Liver (tissue), 8 donors: ENCODE measurements at regions not wholly inside any gene's neighbourhood (a gene's known extent, or its start where the extent isn't known, plus 50 kb on each side); places are given as distances from the start of the nearest gene placed in this dataset.

Experiments
- DNase-seq: peaks from one replicate; pipeline ENCODE4 v3.0.0-alpha.2; 2017; ENCODE audit warnings: low spot score
- H3K27ac ChIP-seq, 2 donors: one replicate each; pipeline ENCODE4 v1.7.0; 2013; ENCODE audit warnings: inconsistent platforms in 2 of 2, low read length in 2 of 2, control low read depth in 1 of 2, low read depth in 1 of 2, mild to moderate bottlenecking in 1 of 2
- H3K27me3 ChIP-seq, 4 donors: one replicate each; pipeline versions ENCODE4 v1.6.1 to v1.7.0; 2013; ENCODE audit warnings: low read length in 3 of 4, inconsistent platforms in 1 of 4, mild to moderate bottlenecking in 1 of 4, moderate library complexity in 1 of 4; ENCODE audit not compliant: control insufficient read depth in 4 of 4, insufficient read depth in 4 of 4
- H3K36me3 ChIP-seq, 4 donors: one replicate each; pipeline versions ENCODE4 v1.6.1 to v1.7.0; 2013; ENCODE audit warnings: low read length in 3 of 4, mild to moderate bottlenecking in 3 of 4, low read depth in 1 of 4, moderate library complexity in 1 of 4; ENCODE audit not compliant: control insufficient read depth in 4 of 4, insufficient read depth in 3 of 4
- H3K4me1 ChIP-seq, 4 donors: one replicate each; pipeline versions ENCODE4 v1.6.1 to v1.7.0; 2013; ENCODE audit warnings: low read length in 3 of 4, mild to moderate bottlenecking in 3 of 4, moderate library complexity in 1 of 4; ENCODE audit not compliant: control insufficient read depth in 4 of 4, insufficient read depth in 4 of 4
- H3K4me3 ChIP-seq, 3 donors: one replicate each; pipeline versions ENCODE4 v1.6.1 to v1.7.0; 2013; ENCODE audit warnings: low read length in 3 of 3, control low read depth in 1 of 3, low read depth in 1 of 3, mild to moderate bottlenecking in 1 of 3
- H3K9ac ChIP-seq, 2 donors: one replicate each; pipeline ENCODE4 v1.7.0; 2013; ENCODE audit warnings: low read length in 2 of 2, mild to moderate bottlenecking in 2 of 2, moderate library complexity in 2 of 2, control low read depth in 1 of 2, low read depth in 1 of 2
- H3K9me3 ChIP-seq, 4 donors: one replicate each; pipeline versions ENCODE4 v1.6.1 to v1.7.0; 2013; ENCODE audit warnings: low read length in 3 of 4; ENCODE audit not compliant: control insufficient read depth in 4 of 4
- ATF3 ChIP-seq: IDR thresholded peaks from 2 replicates; pipeline ENCODE4 v1.6.1; 2016; ENCODE audit warnings: antibody characterized with exemption
- CTCF ChIP-seq: fragments of 150-350 bp; IDR thresholded peaks from 2 replicates; pipeline ENCODE4 v1.5.1; 2017; ENCODE audit warnings: improper control_type of control experiment, low read depth, low read length; ENCODE audit not compliant: missing input control
- EGR1 ChIP-seq, 2 donors: IDR thresholded peaks; 2 replicates each; pipeline ENCODE4 v1.6.1; 2016 to 2018; ENCODE audit warnings: antibody characterized with exemption in 2 of 2, low read depth in 2 of 2
- FOXA1 ChIP-seq: IDR thresholded peaks from 2 replicates; pipeline ENCODE4 v1.6.1; 2016; ENCODE audit warnings: antibody characterized with exemption
- FOXA2 ChIP-seq: IDR thresholded peaks from 2 replicates; pipeline ENCODE4 v1.6.1; 2016; ENCODE audit warnings: antibody characterized with exemption
- GABPA ChIP-seq, 2 donors: IDR thresholded peaks in 1 of 2; conservative IDR thresholded peaks in 1 of 2; 2 replicates each; pipeline ENCODE4 v1.6.1; 2016; ENCODE audit warnings: antibody characterized with exemption in 2 of 2, mild to moderate bottlenecking in 1 of 2, moderate library complexity in 1 of 2
- HNF4A ChIP-seq, 2 donors: conservative IDR thresholded peaks; 2 replicates each; pipeline ENCODE4 v1.6.1; 2016; ENCODE audit warnings: antibody characterized with exemption in 2 of 2, mild to moderate bottlenecking in 2 of 2
- HNF4G ChIP-seq: IDR thresholded peaks from 2 replicates; pipeline ENCODE4 v1.6.1; 2016; ENCODE audit warnings: antibody characterized with exemption
- JUND ChIP-seq, 2 donors: IDR thresholded peaks; 2 replicates each; pipeline ENCODE4 v1.6.1; 2016; ENCODE audit warnings: antibody characterized with exemption in 2 of 2
- MAX ChIP-seq: IDR thresholded peaks from 2 replicates; pipeline ENCODE4 v1.6.1; 2016; ENCODE audit warnings: antibody characterized with exemption
- NR2F2 ChIP-seq: IDR thresholded peaks from 2 replicates; pipeline ENCODE4 v1.6.1; 2016; ENCODE audit warnings: antibody characterized with exemption
- RAD21 ChIP-seq, 2 donors: IDR thresholded peaks; 2 replicates each; pipeline ENCODE4 v1.6.1; 2016; ENCODE audit warnings: antibody characterized with exemption in 2 of 2, mild to moderate bottlenecking in 2 of 2
- RXRA ChIP-seq, 2 donors: IDR thresholded peaks; 2 replicates each; pipeline ENCODE4 v1.6.1; 2017 to 2018; ENCODE audit warnings: antibody characterized with exemption in 2 of 2, mild to moderate bottlenecking in 1 of 2
- SP1 ChIP-seq: IDR thresholded peaks from 2 replicates; pipeline ENCODE4 v1.6.1; 2018; ENCODE audit warnings: antibody characterized with exemption, mild to moderate bottlenecking
- TAF1 ChIP-seq: conservative IDR thresholded peaks from 2 replicates; pipeline ENCODE4 v1.6.1; 2016; ENCODE audit warnings: antibody characterized with exemption, mild to moderate bottlenecking
- YY1 ChIP-seq: IDR thresholded peaks from 2 replicates; pipeline ENCODE4 v1.6.1; 2016; ENCODE audit warnings: antibody characterized with exemption, mild to moderate bottlenecking
- ZBTB33 ChIP-seq: IDR thresholded peaks from 2 replicates; pipeline ENCODE4 v1.6.1; 2016; ENCODE audit warnings: antibody characterized with exemption
- WGBS: extraction: QIAGEN DNeasy Blood & Tissue Kit; methylation state at CpG from one replicate; pipeline ENCODE4 v1.1.7; 2013; 5-methylcytosine and 5-hydroxymethylcytosine counted together
- TF ChIP-seq, protein P1 (sequence below): IDR thresholded peaks from 2 replicates; pipeline ENCODE4 v1.6.1; 2016; ENCODE audit warnings: antibody characterized with exemption, mild to moderate bottlenecking
- donor health status: healthy.
- donor health status: healthy.
- donor health status: healthy.
- donor health status: healthy.
- donor health status: healthy.

GRCh38 chr20:55882286-55882685 is 123.0 kb downstream of the CBLN4 start:
- peak overlapping the region; percentile 64 to 68 for H3K27ac ChIP-seq
- H3K4me3 ChIP-seq = no peak overlapping the region
- H3K9ac ChIP-seq = no peak overlapping the region
- 59% methylated on average over 1 of the region's 1 CpG for WGBS
- no peak for DNase-seq
- peaks cover 8 to 34% (median 26%) of the 10 kb centered on the region in 4 donors for H3K4me1 ChIP-seq
- no peaks in the 10 kb centered on the region for H3K9me3 ChIP-seq
- TF ChIP-seq HNF4A (conservative IDR thresholded peaks at IDR 0.05) (peak; percentile 66 to 70), MAX (no peak)
- H3K27me3 ChIP-seq = no peaks in the 10 kb centered on the region
- H3K36me3 ChIP-seq = no peaks in the 10 kb centered on the region

- Histone ChIP-seq H3K9ac (no peak overlapping the region), H3K27me3 (no peaks in the 10 kb centered on the region), H3K4me1 (peaks cover 8 to 34% (median 26%) of the 10 kb centered on the region in 4 donors), H3K9me3 (no peaks in the 10 kb centered on the region), H3K4me3 (peak overlapping the region in 1 of 3 donors; percentile 8), H3K27ac (peak overlapping the region; percentile 54 to 81), H3K36me3 (no peaks in the 10 kb centered on the region)
- DNase-seq = no peak
- TF ChIP-seq JUND (IDR thresholded peaks at IDR 0.05) (peak; percentile 40 to 47), SP1 (peak; percentile 73), ATF3 (peak; percentile 19), MAX (no peak), EGR1 (IDR thresholded peaks at IDR 0.05; ENCODE audit: low read depth in 2 of 2) (no peak), FOXA2 (no peak), RXRA (IDR thresholded peaks at IDR 0.05) (peak; percentile 38 to 57), CTCF (no peak), ZBTB33 (peak; percentile 31), RAD21 (IDR thresholded peaks at IDR 0.05) (peak; percentile 8 to 43), HNF4A (conservative IDR thresholded peaks at IDR 0.05) (peak; percentile 56 to 66), GABPA (IDR thresholded peaks at IDR 0.05 in 1 of 2, conservative IDR thresholded peaks at IDR 0.05 in 1 of 2) (no peak), TAF1 (no peak), FOXA1 (peak; percentile 10), YY1 (peak; percentile 45), HNF4G (no peak), NR2F2 (no peak)
- TF ChIP-seq, protein P1, sequence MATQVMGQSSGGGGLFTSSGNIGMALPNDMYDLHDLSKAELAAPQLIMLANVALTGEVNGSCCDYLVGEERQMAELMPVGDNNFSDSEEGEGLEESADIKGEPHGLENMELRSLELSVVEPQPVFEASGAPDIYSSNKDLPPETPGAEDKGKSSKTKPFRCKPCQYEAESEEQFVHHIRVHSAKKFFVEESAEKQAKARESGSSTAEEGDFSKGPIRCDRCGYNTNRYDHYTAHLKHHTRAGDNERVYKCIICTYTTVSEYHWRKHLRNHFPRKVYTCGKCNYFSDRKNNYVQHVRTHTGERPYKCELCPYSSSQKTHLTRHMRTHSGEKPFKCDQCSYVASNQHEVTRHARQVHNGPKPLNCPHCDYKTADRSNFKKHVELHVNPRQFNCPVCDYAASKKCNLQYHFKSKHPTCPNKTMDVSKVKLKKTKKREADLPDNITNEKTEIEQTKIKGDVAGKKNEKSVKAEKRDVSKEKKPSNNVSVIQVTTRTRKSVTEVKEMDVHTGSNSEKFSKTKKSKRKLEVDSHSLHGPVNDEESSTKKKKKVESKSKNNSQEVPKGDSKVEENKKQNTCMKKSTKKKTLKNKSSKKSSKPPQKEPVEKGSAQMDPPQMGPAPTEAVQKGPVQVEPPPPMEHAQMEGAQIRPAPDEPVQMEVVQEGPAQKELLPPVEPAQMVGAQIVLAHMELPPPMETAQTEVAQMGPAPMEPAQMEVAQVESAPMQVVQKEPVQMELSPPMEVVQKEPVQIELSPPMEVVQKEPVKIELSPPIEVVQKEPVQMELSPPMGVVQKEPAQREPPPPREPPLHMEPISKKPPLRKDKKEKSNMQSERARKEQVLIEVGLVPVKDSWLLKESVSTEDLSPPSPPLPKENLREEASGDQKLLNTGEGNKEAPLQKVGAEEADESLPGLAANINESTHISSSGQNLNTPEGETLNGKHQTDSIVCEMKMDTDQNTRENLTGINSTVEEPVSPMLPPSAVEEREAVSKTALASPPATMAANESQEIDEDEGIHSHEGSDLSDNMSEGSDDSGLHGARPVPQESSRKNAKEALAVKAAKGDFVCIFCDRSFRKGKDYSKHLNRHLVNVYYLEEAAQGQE = no peak
- WGBS = 28% methylated on average over 4 of the region's 4 CpGs
Measured at GRCh38 chr20:55881204-55881603, 124.1 kb downstream of the CBLN4 start.
